DMS153 treated with DMSO at 0.1 percent for 48 hours (cell line): ENCODE measurements at regions not wholly inside any gene's neighbourhood (a gene's known extent, or its start where the extent isn't known, plus 50 kb on each side); places are given as distances from the start of the nearest gene placed in this dataset.

Source experiments
- DNase-seq: peaks from one replicate; lab custom pipeline; 2025; ENCODE audit not compliant: unreplicated experiment; lab: John Stamatoyannopoulos, UW

GRCh38 chr7:25544254-25544653 lies 316.0 kb upstream of the NPVF start:
- DNase-seq = no peak

GRCh38 chr7:25545124-25546008 lies 317.1 kb upstream of the NPVF start:
- no peak for DNase-seq

DNA sequence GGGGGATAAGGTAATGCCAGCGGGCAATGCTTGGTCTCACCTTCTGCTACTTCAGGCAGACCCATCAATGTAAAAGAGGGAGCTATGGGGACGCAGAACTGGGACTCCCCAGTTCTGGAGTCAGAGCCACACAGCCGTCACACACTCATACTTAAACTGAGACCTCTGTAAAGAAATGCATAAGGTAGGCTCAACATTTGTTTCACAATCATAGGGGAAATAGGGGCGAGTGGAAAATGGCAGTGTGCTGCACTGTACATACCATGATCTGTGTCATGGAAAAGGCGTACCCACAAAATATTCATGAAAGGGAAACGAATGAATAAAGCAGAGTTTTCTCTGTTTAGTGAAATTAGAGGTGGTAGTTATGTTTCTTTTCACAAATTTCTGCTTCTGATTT lies 318.0 kb upstream of the NPVF start:
- no peak for DNase-seq

DNA sequence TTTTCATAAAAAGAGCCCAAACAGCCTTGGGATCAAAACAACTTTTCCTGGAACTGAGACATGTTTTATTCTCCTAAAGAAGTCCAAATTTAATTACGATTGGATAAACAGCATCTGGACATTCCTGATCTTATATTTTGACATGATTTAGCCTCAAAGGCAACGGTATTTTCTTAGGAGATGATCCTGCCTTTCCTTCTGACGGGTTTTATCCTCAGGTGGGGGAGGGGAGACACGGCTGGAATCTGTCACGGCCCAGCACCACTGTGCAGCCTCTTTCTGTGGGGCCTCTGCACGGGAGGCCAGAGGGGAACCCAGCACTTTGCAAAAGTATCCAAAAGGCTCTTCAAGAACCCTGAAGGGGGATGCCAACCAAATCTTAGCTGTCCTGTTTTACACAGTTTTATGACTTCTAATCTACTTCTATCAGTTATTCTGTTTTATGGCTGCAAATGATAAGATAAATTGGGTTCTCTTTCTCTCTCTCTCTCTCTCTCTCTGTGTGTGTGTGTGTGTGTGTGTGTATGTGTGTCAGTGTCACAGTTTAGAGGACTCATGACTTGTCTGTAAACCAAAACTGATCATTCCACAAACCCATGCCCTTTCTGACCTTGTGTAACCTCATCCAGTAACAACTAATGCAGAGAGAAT lies 321.1 kb upstream of the NPVF start:
- DNase-seq = no peak

DNA sequence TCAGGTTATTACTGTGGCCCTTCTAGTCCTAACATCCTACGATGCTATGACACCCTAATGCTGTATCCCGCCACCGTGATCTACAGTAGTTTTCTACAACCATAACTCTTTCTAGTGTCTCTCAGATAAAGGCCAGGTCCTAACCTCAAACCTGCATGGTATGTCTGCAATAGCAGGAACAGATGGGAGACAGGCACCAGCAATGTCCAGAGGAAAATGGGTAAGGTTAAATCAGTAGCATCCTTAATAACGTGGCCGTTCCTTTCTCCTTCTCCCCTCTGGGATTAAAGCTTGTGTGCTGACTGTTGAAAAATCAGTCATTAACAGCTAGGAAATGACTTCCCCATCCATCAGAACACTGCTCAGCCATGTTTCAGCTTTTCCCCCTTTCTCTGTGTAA lies 321.9 kb upstream of the NPVF start:
- no peak for DNase-seq

- DNase-seq = no peak
These were observed 324.7 kb upstream of the NPVF start for GRCh38 chr7:25552998-25553397.

GRCh38 chr7:25553580-25554291 lies 325.4 kb upstream of the NPVF start:
- no peak for DNase-seq

DNA sequence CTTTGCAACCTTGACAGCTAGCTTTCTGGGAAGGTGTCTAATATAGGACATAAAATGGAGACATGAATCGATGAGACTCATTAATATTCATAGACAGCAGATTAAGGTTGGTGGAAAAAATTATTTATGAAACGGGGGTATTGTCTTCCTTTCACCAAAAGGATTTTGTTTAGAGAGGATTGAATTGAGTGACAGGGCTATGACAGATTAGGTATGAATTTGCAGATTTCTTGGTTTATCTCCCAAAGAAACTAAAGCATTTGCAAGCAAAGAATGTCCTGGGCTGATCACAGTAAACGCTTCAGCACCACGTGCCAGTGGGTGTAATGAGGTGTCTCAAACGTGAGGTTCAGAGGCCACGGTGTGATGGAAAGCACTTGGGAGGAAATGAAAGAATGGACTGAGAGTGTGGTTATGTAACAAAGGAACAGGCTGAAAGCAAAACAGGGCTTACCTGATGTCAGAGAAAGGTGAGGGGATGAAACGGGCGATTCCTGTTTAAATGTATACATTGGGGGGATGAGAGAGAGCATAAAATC lies 329.2 kb upstream of the NPVF start:
- DNase-seq = no peak

DNA sequence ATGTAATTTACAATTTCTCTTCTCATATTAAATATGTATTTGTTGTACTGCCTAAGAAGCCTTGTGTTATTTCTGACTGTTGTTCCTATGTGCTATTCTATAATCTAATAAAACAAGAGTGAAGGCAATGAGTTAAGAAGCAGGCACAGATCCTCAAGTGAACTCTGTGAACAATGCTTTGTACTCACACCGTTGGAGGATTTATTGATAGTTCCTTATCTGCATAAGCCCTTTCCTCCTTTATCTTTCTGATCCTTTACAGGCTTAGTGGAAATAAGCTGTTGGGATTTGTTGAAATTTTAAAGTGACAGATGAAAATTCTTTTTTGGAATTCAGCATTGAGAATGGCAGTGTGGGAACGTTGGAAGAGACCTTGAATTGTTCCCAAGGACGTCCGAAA lies 329.6 kb upstream of the NPVF start:
- no peak for DNase-seq

DNA sequence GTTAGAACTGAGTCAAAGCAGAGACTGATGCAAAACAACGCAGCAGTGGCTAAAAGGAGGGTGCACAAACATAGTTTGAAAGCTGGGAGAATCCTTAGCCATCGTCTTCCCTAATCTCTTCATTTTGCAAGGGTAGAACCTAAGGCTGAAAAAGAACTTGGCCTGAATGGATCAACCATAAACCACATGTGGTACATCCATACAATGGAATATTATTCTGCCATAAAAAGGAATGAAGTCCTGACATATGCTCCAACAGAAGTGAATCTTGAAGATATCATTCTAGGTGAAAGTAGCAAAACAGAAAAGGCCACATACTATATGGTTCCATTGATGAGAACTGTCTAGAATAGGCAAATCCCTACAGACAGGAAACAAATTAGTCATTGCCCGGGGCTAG lies 330.3 kb upstream of the NPVF start:
- DNase-seq = no peak

DNA sequence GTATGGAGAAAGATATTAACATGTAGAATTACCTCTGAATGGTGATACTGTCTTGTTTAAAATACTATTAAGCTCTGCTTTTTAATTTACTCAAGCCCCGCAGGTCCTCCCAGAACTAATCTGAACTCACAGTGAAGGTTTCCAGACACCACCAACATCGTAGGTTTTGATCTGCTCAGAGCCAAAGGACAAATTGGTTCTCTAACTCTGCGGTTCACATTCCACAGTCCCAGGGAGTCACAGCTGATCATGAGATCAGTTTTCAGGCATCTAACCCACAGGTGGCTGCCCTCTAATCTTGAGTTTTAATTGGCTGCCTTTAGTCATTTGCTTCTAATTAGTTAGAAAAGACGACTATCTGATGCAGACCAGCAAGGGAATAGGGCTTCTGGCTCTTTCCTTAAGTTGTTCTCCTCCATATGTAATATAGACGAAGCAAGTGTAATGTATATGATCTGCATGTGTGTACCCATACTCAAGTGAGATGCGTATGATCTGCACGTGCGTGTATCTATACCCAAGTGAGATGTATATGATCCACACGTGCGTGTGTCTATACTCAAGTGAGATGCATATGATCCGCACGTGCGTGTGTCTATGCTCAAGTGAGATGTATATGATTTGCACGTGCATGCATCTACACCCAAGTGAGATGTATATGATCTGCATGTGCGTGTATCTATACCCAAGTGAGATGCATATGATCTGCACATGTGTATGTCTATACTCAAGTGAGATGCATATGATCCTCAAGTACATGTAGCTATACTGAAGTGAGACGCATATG lies 331.5 kb upstream of the NPVF start:
- no peak for DNase-seq

DNA sequence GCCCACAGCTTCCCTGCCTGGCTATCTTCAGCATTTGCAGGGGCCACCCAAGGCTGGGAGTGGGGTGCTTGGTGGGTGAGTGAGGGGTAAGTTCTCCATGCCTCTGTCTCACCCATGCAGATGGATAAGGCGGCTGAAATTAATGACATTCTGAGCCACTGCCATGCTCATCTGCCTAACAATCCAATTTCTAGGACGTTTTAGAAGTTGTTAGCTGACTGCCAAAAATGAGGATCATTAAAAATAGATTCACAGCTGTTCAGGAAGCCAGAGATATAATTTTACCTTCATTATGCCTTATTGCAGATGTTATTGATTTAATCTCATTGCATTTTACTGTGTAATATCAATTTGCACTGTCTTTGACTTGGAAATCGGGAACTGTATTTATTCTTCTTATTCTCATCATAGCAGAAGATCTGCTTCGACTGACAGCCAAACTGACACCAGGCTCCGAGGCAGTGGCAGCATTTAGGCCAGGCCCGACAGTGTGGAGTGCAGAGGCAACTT lies 334.4 kb upstream of the NPVF start:
- no peak for DNase-seq

- DNase-seq = no peak
These were observed 336.7 kb upstream of the NPVF start for GRCh38 chr7:25565002-25565401.

DNA sequence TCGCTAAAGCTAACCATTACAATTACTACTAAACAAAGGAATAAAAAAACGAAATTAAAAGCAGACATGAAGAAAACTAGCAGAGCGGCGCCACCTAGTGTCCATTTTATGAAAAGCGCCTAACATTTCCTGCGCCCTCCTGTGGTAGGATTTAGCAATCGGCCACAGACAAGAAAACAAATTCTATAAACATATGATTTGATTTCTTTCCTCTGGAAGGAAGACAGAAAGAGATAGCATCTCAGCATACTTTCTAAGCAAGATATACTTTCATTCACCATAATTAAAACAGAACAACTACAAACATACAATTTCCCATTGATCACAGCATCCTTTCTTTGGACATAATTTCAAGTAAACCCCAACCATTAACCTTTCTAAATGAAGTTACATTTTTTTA lies 337.7 kb upstream of the NPVF start:
- peak; percentile 72 for DNase-seq

DNA sequence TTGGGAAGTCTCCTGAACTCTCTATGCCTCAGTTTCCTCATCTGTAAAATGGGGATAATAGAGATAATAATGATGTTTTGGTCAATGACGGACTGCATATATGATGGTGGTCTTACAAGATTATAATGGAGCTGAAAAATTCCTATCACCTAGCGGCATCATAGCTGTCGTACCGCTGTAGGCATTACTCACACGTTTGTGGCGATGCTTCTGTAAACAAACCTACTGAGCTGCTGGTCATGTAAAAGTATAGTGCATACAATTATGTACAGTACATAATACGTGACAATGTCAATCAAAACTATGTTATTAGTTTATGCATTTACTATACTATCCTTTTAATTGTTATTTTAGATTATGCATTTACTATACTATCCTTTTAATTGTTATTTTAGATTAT lies 339.1 kb upstream of the NPVF start:
- DNase-seq = no peak

- no peak for DNase-seq
These were observed 341.5 kb upstream of the NPVF start for GRCh38 chr7:25569765-25570164.

DNA sequence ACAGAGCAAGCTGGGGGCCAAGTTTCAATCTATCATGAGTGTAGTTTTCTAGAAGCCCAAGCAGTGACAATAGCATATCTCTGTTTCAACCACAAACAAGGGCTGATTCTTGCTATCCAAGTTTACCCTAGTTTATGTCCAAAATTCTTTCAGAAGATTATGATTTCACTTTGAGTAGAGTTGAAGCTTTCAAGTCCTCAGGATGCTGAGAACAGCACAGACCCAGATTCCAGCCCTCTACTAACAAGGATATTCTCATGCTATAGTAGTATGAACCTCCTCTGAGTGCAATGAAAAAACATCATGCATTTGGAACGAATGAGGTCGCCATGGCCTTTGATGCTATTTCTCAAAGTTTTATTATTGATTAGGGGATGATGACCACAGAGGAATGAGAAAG lies 344.1 kb upstream of the NPVF start:
- no peak for DNase-seq

DNA sequence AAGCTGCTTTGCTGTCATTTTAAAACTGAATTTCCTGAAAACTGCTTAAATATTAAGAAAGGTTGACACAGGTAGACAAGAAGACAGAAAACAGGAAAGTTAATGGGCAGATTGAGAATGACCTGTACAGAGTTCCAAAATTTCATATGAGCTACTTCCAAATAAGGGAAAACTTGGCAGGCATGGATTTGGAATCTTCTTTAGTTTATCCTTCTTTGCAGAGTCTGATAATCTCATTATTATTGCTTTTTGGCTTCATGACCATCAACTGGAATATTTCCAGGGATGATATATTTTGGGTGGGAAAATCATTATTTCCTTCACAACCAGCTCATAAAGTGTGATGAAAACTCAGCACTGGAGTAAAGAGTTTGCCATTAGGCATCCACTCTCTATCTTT lies 346.5 kb upstream of the NPVF start:
- no peak for DNase-seq

GRCh38 chr7:25575634-25576033 lies 347.3 kb upstream of the NPVF start:
- DNase-seq = no peak

DNA sequence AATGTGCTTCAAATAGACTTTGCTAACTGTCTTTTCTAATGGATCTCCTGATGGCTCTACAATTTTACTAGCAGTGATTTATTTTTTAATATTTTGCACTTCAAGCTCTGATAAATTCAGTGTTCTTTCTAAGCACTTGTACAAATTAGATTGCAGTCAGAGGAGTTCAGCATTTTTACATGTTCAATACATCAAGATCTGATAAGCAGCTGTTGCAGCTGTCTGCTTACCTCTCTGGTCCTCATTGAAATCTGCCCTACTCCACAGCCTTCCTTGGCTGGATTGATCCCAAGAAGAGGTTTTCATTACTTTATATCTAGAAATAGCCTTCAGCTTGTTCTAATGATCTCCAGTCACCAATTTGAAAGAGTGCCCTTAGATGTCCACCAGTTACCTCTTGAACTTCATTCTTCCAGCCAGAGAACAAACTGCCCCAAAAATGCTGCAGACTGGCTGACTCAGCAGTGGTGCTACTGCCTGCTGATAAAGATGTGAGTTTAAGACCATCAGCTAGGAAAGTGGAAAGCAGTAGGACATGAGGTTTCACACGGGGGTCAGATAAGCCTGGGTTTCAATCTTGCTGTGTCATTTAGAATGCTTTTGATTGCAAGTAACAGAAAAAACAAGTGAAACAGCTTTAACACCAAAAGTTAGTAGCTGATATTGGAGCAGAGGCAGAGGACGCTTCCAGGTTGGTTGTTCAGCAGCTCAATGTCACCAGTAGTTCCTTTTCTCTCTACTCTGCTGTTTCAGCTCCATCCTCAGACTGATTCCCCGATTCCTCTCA lies 350.9 kb upstream of the NPVF start:
- DNase-seq = no peak
